Upper lobe of left lung (tissue), 6 donors: ENCODE measurements at regions not wholly inside any gene's neighbourhood (a gene's known extent, or its start where the extent isn't known, plus 50 kb on each side); places are given as distances from the start of the nearest gene placed in this dataset.

Source experiments
- ATAC-seq, 2 donors: fragments of 200-7000 bp; cut with Tn5 transposase; one replicate each; pipeline ENCODE4 v1.9.1; 2022; ENCODE audit warnings: mild to moderate bottlenecking in 2 of 2, moderate library complexity in 2 of 2; ENCODE audit not compliant: low FRiP score in 2 of 2
- DNase-seq, 2 donors: peaks; one replicate each; pipeline ENCODE4 v3.0.0-alpha.2; 2019 to 2020
- H3K27ac ChIP-seq, 4 donors: fragments of 200-600 bp; sonication (generic); one replicate each; pipeline ENCODE4 v1.5.1; 2016 to 2019
- H3K27me3 ChIP-seq, 4 donors: fragments of 200-600 bp; sonication (generic); one replicate each; pipeline ENCODE4 v1.5.1; 2017 to 2019
- H3K36me3 ChIP-seq, 4 donors: fragments of 200-600 bp; sonication (generic); one replicate each; pipeline ENCODE4 v1.5.1; 2016 to 2019
- H3K4me1 ChIP-seq, 4 donors: fragments of 200-600 bp; sonication (generic); one replicate each; pipeline ENCODE4 v1.5.1; 2018 to 2019
- H3K4me3 ChIP-seq, 4 donors: fragments of 200-600 bp; sonication (generic); one replicate each; pipeline ENCODE4 v1.5.1; 2017 to 2019; ENCODE audit warnings: mild to moderate bottlenecking in 2 of 4, moderate library complexity in 1 of 4
- H3K9me3 ChIP-seq, 4 donors: fragments of 200-600 bp; sonication (generic); one replicate each; pipeline ENCODE4 v1.5.1; 2018 to 2019
- EP300 ChIP-seq, 4 donors: sonication (generic); formaldehyde crosslinking; IDR thresholded peaks; one replicate each; pipeline ENCODE4 v1.5.1; 2017; ENCODE audit warnings: antibody characterized with exemption in 4 of 4, control low read depth in 2 of 4
- POLR2A ChIP-seq, 4 donors: fragments of 450-650 bp; IDR thresholded peaks; one replicate each; pipeline ENCODE4 v1.5.1; 2016 to 2017; ENCODE audit warnings: antibody characterized with exemption in 4 of 4, mild to moderate bottlenecking in 2 of 4
- POLR2AphosphoS5 ChIP-seq, 2 donors: sonication (generic); formaldehyde crosslinking; IDR thresholded peaks; one replicate each; pipeline ENCODE4 v1.5.1; 2017; ENCODE audit warnings: antibody characterized with exemption in 2 of 2
- WGBS, 2 donors: methylation state at CpG; one replicate each; pipeline ENCODE4 v1.1.5; 2017 to 2018; 5-methylcytosine and 5-hydroxymethylcytosine counted together
- TF ChIP-seq, protein P1 (sequence below), 6 experiments: fragments of 450-650 bp in 4 of 6; fragments of 200-600 bp in 2 of 6; sonication (generic) in 2 of 6; IDR thresholded peaks; one replicate each; pipeline ENCODE4 v1.5.1; 2016 to 2019; ENCODE audit warnings: antibody characterized with exemption in 6 of 6
- donor health status: DM: no; HTN: no; CAD: no; lungs with moderate emphysema.
- donor health status: DM: no; HTN: yes; CAD: no; lungs with severe emphysema.

DNA sequence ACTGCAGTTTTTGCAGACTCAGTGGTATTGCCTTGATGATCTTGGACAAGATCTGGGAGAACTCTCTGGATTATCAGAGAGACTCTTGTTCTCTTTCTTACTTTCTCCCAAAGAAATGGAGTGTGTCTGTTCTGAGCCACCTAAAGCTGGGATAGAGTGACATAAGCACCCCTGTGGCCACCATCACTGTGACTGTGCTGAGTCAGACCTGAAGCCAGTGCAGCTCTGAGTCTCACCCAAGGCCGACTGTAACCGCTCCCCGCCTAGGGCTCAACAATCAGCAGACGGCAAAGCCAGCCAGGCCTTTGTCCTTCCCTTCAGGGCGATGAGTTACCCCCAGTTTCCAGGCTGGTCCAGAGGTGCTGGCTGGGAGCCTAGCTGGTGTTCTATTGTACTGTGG, 795.6 kb downstream of the UQCRFS1 start:
- Histone ChIP-seq H3K36me3 (no peaks in the 10 kb centered on the region), H3K9me3 (no peaks in the 10 kb centered on the region), H3K27ac (no peak overlapping the region), H3K4me3 (no peak overlapping the region), H3K27me3 (no peaks in the 10 kb centered on the region), H3K4me1 (no peaks in the 10 kb centered on the region)
- WGBS, 2 donors = 60 to 63% methylated on average over 1 to 5 of the region's 5 CpGs
- ATAC-seq = no peak
- peak in 1 of 2 donors; percentile 0 for DNase-seq
- TF ChIP-seq POLR2A (IDR thresholded peaks at IDR 0.05) (no peak), EP300 (IDR thresholded peaks at IDR 0.05) (no peak), POLR2AphosphoS5 (IDR thresholded peaks at IDR 0.05) (no peak)
- TF ChIP-seq, protein P1, sequence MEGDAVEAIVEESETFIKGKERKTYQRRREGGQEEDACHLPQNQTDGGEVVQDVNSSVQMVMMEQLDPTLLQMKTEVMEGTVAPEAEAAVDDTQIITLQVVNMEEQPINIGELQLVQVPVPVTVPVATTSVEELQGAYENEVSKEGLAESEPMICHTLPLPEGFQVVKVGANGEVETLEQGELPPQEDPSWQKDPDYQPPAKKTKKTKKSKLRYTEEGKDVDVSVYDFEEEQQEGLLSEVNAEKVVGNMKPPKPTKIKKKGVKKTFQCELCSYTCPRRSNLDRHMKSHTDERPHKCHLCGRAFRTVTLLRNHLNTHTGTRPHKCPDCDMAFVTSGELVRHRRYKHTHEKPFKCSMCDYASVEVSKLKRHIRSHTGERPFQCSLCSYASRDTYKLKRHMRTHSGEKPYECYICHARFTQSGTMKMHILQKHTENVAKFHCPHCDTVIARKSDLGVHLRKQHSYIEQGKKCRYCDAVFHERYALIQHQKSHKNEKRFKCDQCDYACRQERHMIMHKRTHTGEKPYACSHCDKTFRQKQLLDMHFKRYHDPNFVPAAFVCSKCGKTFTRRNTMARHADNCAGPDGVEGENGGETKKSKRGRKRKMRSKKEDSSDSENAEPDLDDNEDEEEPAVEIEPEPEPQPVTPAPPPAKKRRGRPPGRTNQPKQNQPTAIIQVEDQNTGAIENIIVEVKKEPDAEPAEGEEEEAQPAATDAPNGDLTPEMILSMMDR (IDR thresholded peaks at IDR 0.05) = no peak

DNA sequence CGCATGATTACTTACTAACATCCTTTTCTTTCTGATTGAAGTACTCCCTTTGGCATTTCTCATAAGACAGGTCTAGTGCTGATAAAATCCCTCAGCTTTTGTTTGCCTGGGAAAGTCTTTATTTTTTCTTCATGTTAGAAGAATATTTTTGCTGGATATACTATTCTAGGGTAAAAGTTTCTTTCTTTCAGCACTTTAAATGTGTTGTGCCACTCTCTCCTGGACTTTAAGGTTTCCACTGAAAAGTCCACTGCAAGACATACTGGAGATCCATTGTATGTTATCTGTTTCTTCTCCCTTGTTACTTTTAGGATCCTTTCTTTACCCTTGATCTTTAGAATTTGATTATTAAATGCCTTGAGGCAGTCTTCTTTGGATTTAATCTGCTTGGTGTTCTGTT, 796.7 kb downstream of the UQCRFS1 start:
- Histone ChIP-seq H3K9me3 (no peaks in the 10 kb centered on the region), H3K4me3 (no peak overlapping the region), H3K4me1 (no peaks in the 10 kb centered on the region), H3K27ac (no peak overlapping the region), H3K36me3 (no peaks in the 10 kb centered on the region), H3K27me3 (no peaks in the 10 kb centered on the region)
- DNase-seq (no peak), ATAC-seq (no peak)
- no peak for TF ChIP-seq EP300 (IDR thresholded peaks at IDR 0.05)
- TF ChIP-seq POLR2A (IDR thresholded peaks at IDR 0.05) = no peak
- 83 to 95% methylated on average over 1 of the region's 1 CpG for WGBS, 2 donors

DNA sequence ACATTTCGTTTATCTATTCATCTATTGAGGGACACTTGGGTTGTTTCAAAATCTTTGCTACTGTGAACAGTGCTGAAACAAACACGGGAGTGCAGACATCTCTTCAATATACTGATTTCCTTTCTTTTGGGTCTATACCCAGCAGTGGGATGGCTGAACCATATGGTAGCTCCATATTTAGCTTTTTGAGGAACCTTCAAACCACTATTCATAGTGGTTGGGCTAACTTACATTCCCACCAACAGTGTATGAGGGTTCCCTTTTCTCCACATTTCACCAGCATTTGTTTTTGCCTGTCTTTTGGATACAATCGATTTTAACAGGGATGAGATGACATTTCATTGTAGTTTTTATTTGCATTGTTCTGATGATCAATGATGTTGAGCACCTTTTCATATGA, 798.2 kb downstream of the UQCRFS1 start:
- Histone ChIP-seq H3K27ac (no peak overlapping the region), H3K4me3 (no peak overlapping the region), H3K9me3 (no peaks in the 10 kb centered on the region), H3K27me3 (no peaks in the 10 kb centered on the region), H3K36me3 (no peaks in the 10 kb centered on the region), H3K4me1 (no peaks in the 10 kb centered on the region)
- TF ChIP-seq POLR2A (IDR thresholded peaks at IDR 0.05) = no peak
- no peak for TF ChIP-seq POLR2AphosphoS5 (IDR thresholded peaks at IDR 0.05)
- TF ChIP-seq EP300 (IDR thresholded peaks at IDR 0.05) = no peak
- TF ChIP-seq, protein P1 (IDR thresholded peaks at IDR 0.05) = no peak
- no peak for ATAC-seq
- DNase-seq = no peak
- 38 to 55% methylated on average over 3 of the region's 3 CpGs for WGBS, 2 donors

DNA sequence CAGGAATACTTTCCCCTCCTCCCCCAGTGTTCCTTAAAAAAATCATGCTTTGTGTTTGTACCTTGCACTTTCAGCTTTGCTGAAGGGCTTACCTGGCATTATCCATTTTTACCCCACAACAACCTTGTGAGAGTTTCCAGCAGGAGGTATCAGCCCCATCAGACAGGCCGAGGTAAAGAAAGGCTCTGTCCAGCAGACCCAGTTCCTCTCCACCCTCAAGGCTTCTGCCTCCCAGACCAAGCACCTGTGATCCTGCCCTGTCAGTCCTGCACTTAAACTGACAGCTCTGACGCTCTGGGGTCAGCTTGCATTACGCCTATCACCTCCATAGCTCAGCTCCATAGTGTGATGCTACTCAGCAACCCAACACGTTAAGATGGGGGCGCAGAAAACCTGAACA, 803.1 kb downstream of the UQCRFS1 start:
- H3K9me3 ChIP-seq = no peaks in the 10 kb centered on the region
- no peaks in the 10 kb centered on the region for H3K36me3 ChIP-seq
- H3K4me1 ChIP-seq = no peaks in the 10 kb centered on the region
- ATAC-seq (no peak), DNase-seq (no peak)
- H3K27ac ChIP-seq = no peak overlapping the region
- no peak overlapping the region for H3K4me3 ChIP-seq
- no peaks in the 10 kb centered on the region for H3K27me3 ChIP-seq
- TF ChIP-seq POLR2AphosphoS5 (IDR thresholded peaks at IDR 0.05) = no peak
- 61 to 73% methylated on average over 5 of the region's 5 CpGs for WGBS, 2 donors

DNA sequence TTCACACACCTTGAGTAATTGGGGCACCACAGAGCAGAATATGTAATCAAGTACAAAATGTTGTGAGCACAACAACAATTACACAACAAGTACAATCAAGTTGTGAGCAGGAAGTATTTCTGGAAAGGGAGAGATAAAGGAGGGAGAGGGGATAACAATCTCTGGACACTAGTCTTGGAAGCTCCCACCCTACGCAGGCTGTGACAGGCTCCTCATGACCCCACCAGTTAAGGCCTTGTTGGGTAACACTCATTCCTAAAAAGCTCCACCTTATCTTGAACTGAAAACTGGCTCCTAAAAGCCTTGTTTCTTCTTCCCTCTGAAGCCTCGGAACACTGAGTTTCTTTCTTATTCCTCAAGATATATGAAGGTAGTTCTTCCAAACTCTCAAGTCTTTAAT, 806.0 kb downstream of the UQCRFS1 start:
- no peak for DNase-seq
- no peak for ATAC-seq
- no peaks in the 10 kb centered on the region for H3K4me1 ChIP-seq
- H3K4me3 ChIP-seq = no peak overlapping the region
- H3K27me3 ChIP-seq = no peaks in the 10 kb centered on the region
- no peaks in the 10 kb centered on the region for H3K9me3 ChIP-seq
- TF ChIP-seq EP300 (IDR thresholded peaks at IDR 0.05) (no peak), POLR2A (IDR thresholded peaks at IDR 0.05) (no peak), POLR2AphosphoS5 (IDR thresholded peaks at IDR 0.05) (no peak)
- TF ChIP-seq, protein P1 (IDR thresholded peaks at IDR 0.05) = no peak
- WGBS, 2 donors = 59 to 68% methylated on average over 2 of the region's 2 CpGs
- H3K27ac ChIP-seq = no peak overlapping the region
- no peaks in the 10 kb centered on the region for H3K36me3 ChIP-seq

DNA sequence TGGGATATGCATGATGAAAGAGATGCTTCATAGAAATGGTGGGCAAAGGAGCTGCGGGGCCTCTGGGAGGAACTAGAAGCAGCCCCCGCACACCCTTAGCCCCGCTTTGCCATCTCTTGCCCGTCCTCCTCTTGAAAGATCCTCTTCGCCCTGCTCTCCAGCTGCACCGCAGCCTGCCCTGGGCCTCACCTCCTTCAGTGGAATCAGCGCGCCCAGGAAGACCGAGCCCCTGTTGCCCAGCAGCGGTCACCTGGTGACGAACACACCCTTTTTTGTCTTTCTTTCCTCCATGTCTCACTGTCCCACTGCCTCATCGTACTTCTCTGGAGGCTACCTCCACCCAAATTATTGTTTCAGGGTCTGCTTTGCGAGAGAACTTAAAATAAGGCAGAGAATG, 807.6 kb downstream of the UQCRFS1 start:
- no peak overlapping the region for H3K27ac ChIP-seq
- H3K27me3 ChIP-seq = no peaks in the 10 kb centered on the region
- 68 to 69% methylated on average over 13 of the region's 13 CpGs for WGBS, 2 donors
- no peaks in the 10 kb centered on the region for H3K36me3 ChIP-seq
- DNase-seq (peak in 1 of 2 donors; percentile 46), ATAC-seq (no peak)
- no peaks in the 10 kb centered on the region for H3K9me3 ChIP-seq
- TF ChIP-seq POLR2AphosphoS5 (IDR thresholded peaks at IDR 0.05) (no peak), POLR2A (IDR thresholded peaks at IDR 0.05) (no peak)
- TF ChIP-seq, protein P1 (IDR thresholded peaks at IDR 0.05) = no peak
- H3K4me1 ChIP-seq = no peaks in the 10 kb centered on the region
- no peak overlapping the region for H3K4me3 ChIP-seq
